HEK293T (cell line): ENCODE measurements at regions not wholly inside any gene's neighbourhood (a gene's known extent, or its start where the extent isn't known, plus 50 kb on each side); places are given as distances from the start of the nearest gene placed in this dataset.

Experiments used
- ARNT ChIP-seq: fragments of 450-650 bp; IDR thresholded peaks from 2 replicates; pipeline ENCODE4 v1.6.1; 2017; ENCODE audit warnings: mild to moderate bottlenecking
- BHLHE40 ChIP-seq: fragments of 450-650 bp; IDR thresholded peaks from 2 replicates; pipeline ENCODE4 v1.6.1; 2016; ENCODE audit warnings: mild to moderate bottlenecking, moderate library complexity, borderline replicate concordance
- ELF4 ChIP-seq: fragments of 450-650 bp; IDR thresholded peaks from 2 replicates; pipeline ENCODE4 v1.6.1; 2017; ENCODE audit warnings: antibody characterized with exemption
- HDGF ChIP-seq: fragments of 450-650 bp; IDR thresholded peaks from 2 replicates; pipeline ENCODE4 v1.6.1; 2017; ENCODE audit warnings: antibody characterized with exemption, borderline replicate concordance
- NFRKB ChIP-seq: fragments of 450-650 bp; IDR thresholded peaks from 2 replicates; pipeline ENCODE4 v1.6.1; 2016; ENCODE audit warnings: mild to moderate bottlenecking, moderate library complexity
- SP1 ChIP-seq: fragments of 450-650 bp; IDR thresholded peaks from 2 replicates; pipeline ENCODE4 v1.6.1; 2017
- SUZ12 ChIP-seq: fragments of 450-650 bp; IDR thresholded peaks from 2 replicates; pipeline ENCODE4 v1.6.1; 2016; ENCODE audit warnings: mild to moderate bottlenecking
- TARDBP ChIP-seq: fragments of 450-650 bp; IDR thresholded peaks from 2 replicates; pipeline ENCODE4 v1.6.1; 2016

- TF ChIP-seq ELF4 (no peak), ARNT (no peak), NFRKB (no peak), HDGF (no peak), BHLHE40 (no peak), SUZ12 (no peak), TARDBP (no peak), SP1 (no peak)
Measured at GRCh38 chr9:129307227-129307970, 129.3 kb upstream of the IER5L start.
